ENCODE measurements at regions not wholly inside any gene's neighbourhood (a gene's known extent, or its start where the extent isn't known, plus 50 kb on each side); places are given as distances from the start of the nearest gene placed in this dataset.

GRCh38 chr6:118718903-118719302 lies 67.5 kb upstream of the CEP85L start:
- TF ChIP-seq POLR2A (IDR thresholded peaks at IDR 0.05) (no peak), POLR2AphosphoS5 (IDR thresholded peaks at IDR 0.05) (no peak), CTCF (IDR thresholded peaks at IDR 0.05) (no peak), EP300 (IDR thresholded peaks at IDR 0.05; ENCODE audit: low read depth) (no peak)

Data from transverse colon (tissue), 4 donors.